ENCODE measurements at regions not wholly inside any gene's neighbourhood (a gene's known extent, or its start where the extent isn't known, plus 50 kb on each side); places are given as distances from the start of the nearest gene placed in this dataset.

GRCh38 chr4:10753856-10754402, 69.4 kb upstream of the CLNK start:
- TF ChIP-seq ZEB2 (tag by site-specific recombination; IDR thresholded peaks at IDR 0.05) (no peak), KLF10 (tag by site-specific recombination; IDR thresholded peaks at IDR 0.05) (no peak), CTCF (tag by site-specific recombination; IDR thresholded peaks at IDR 0.05) (no peak), ZNF138 (tag by site-specific recombination; IDR thresholded peaks at IDR 0.05; ENCODE audit: borderline replicate concordance) (no peak), ZBTB21 (tag by site-specific recombination; IDR thresholded peaks at IDR 0.05) (no peak), WT1 (tag by site-specific recombination; IDR thresholded peaks at IDR 0.05) (no peak)
